H1 (cell line): ENCODE measurements at regions not wholly inside any gene's neighbourhood (a gene's known extent, or its start where the extent isn't known, plus 50 kb on each side); places are given as distances from the start of the nearest gene placed in this dataset.

Source experiments
- CTCF ChIA-PET: fragments of 300-600 bp; sonication (Branson Sonifier 250); formaldehyde crosslinking; loops from one replicate; lab custom pipeline; 2021; ENCODE audit not compliant: partially characterized antibody; lab: Charles Lee
- POLR2A ChIA-PET: fragments of 300-600 bp; sonication (Branson Sonifier 250); formaldehyde crosslinking; loops from one replicate; lab custom pipeline; 2021; ENCODE audit warnings: inconsistent platforms; ENCODE audit not compliant: partially characterized antibody; lab: Charles Lee
- DNase-seq, 2 experiments: peaks; one replicate each; pipeline versions ENCODE4 v3.0.0 to v3.0.0-alpha.2; 2010 to 2022; ENCODE audit warnings: low spot score in 2 of 2, low read depth in 1 of 2, mixed read lengths in 1 of 2
- FAIRE-seq: peaks from 2 replicates; lab custom pipeline; 2011; peaks lifted over from hg19 to GRCh38; lab: Jason Lieb, UNC
- H2AFZ ChIP-seq: 2 replicates; pipeline ENCODE4 v1.8.1; 2012; ENCODE audit warnings: low read length, inconsistent platforms
- H2AK5ac ChIP-seq: 2 replicates; pipeline ENCODE4 v1.6.1; 2013; ENCODE audit warnings: low read depth, low read length
- H2BK120ac ChIP-seq: replicated peaks from 2 replicates; pipeline ENCODE3; 2013; ENCODE audit warnings: low read depth, low read length, inconsistent platforms
- H2BK12ac ChIP-seq: 2 replicates; pipeline ENCODE4 v1.6.1; 2013; ENCODE audit warnings: low read depth, low read length
- H2BK15ac ChIP-seq: 2 replicates; pipeline ENCODE4 v1.6.1; 2013; ENCODE audit warnings: low read length
- H2BK20ac ChIP-seq: 2 replicates; pipeline ENCODE4 v1.6.1; 2013; ENCODE audit warnings: low read length
- H2BK5ac ChIP-seq: 2 replicates; pipeline ENCODE4 v1.6.1; 2013; ENCODE audit warnings: low read depth, low read length
- H3K14ac ChIP-seq: 2 replicates; pipeline ENCODE4 v1.6.1; 2013; ENCODE audit warnings: inconsistent platforms; ENCODE audit not compliant: insufficient read length
- H3K18ac ChIP-seq: 2 replicates; pipeline ENCODE4 v1.6.1; 2013; ENCODE audit warnings: low read length; ENCODE audit errors: extremely low read depth
- H3K23ac ChIP-seq: 2 replicates; pipeline ENCODE4 v1.6.1; 2013; ENCODE audit warnings: inconsistent platforms; ENCODE audit not compliant: insufficient read length
- H3K23me2 ChIP-seq: 2 replicates; pipeline ENCODE4 v1.6.1; 2013; ENCODE audit warnings: low read depth, low read length
- H3K27ac ChIP-seq: 2 replicates; pipeline ENCODE4 v1.6.1; 2011; ENCODE audit warnings: low read depth, low read length, inconsistent platforms
- H3K27me3 ChIP-seq, 4 experiments: replicated peaks in 1 of 4; 1 replicate in 1 of 4; 2 replicates in 3 of 4; pipeline versions ENCODE4 v1.6.1 to v1.8.1; 2011 to 2013; ENCODE audit warnings: low read length in 3 of 4, mild to moderate bottlenecking in 3 of 4, inconsistent platforms in 2 of 4, mixed read lengths in 2 of 4, moderate library complexity in 1 of 4; ENCODE audit not compliant: control insufficient read depth in 3 of 4, insufficient read depth in 3 of 4; ENCODE audit errors: extremely low read depth in 1 of 4
- H3K36me3 ChIP-seq, 4 experiments: 2 replicates each; pipeline versions ENCODE4 v1.6.1 to v1.8.1; 2011 to 2013; ENCODE audit warnings: mild to moderate bottlenecking in 4 of 4, low read length in 3 of 4, moderate library complexity in 2 of 4, control low read depth in 1 of 4, inconsistent platforms in 1 of 4; ENCODE audit not compliant: insufficient read depth in 4 of 4, control insufficient read depth in 2 of 4
- H3K4ac ChIP-seq: replicated peaks from 2 replicates; pipeline ENCODE3; 2013; ENCODE audit warnings: low read length, low read depth, mixed read lengths, inconsistent platforms; ENCODE audit not compliant: insufficient read length
- H3K4me1 ChIP-seq, 4 experiments: replicated peaks in 1 of 4; 1 replicate in 1 of 4; 2 replicates in 3 of 4; pipeline versions ENCODE4 v1.6.1 to v1.8.1; 2011 to 2013; ENCODE audit warnings: low read length in 3 of 4, inconsistent platforms in 2 of 4, mixed read lengths in 1 of 4; ENCODE audit not compliant: insufficient read depth in 4 of 4, control insufficient read depth in 3 of 4
- H3K4me2 ChIP-seq, 2 experiments: 2 replicates each; pipeline versions ENCODE4 v1.6.1 to v1.8.1; 2011 to 2013; ENCODE audit warnings: low read depth in 2 of 2, low read length in 2 of 2, control low read depth in 1 of 2, inconsistent platforms in 1 of 2, mild to moderate bottlenecking in 1 of 2; ENCODE audit not compliant: insufficient read depth in 1 of 2
- H3K4me3 ChIP-seq, 4 experiments: fragments of 200-600, 300-600 bp in 1 of 4; sonication (generic), shearing (Covaris generic), sonication (Bioruptor Twin) in 1 of 4; 2 replicates each; pipeline versions ENCODE4 v1.5.1 to v1.8.1; 2011 to 2016; ENCODE audit warnings: low read length in 4 of 4, low read depth in 3 of 4, control low read depth in 2 of 4, inconsistent platforms in 2 of 4, mild to moderate bottlenecking in 2 of 4, mixed read lengths in 1 of 4, moderate library complexity in 1 of 4; ENCODE audit not compliant: insufficient read depth in 2 of 4; ENCODE audit errors: extremely low read depth in 1 of 4
- H3K56ac ChIP-seq: replicated peaks from 2 replicates; pipeline ENCODE3; 2013; ENCODE audit warnings: low read depth, mild to moderate bottlenecking, mixed read lengths, low read length, inconsistent platforms; ENCODE audit not compliant: insufficient read length
- H3K79me1 ChIP-seq: 2 replicates; pipeline ENCODE4 v1.6.1; 2013; ENCODE audit warnings: low read depth, low read length, control low read depth
- H3K79me2 ChIP-seq, 2 experiments: 2 replicates each; pipeline versions ENCODE4 v1.6.1 to v1.8.1; 2012 to 2013; ENCODE audit warnings: low read length in 2 of 2, mild to moderate bottlenecking in 2 of 2, inconsistent platforms in 1 of 2; ENCODE audit not compliant: insufficient read depth in 2 of 2, control insufficient read depth in 1 of 2
- H3K9ac ChIP-seq, 4 experiments: replicated peaks in 1 of 4; 1 replicate in 1 of 4; 2 replicates in 3 of 4; pipeline versions ENCODE4 v1.6.1 to v1.8.1; 2011 to 2013; ENCODE audit warnings: low read depth in 3 of 4, low read length in 3 of 4, control low read depth in 2 of 4, mild to moderate bottlenecking in 2 of 4, moderate library complexity in 2 of 4, inconsistent platforms in 1 of 4; ENCODE audit errors: extremely low read depth in 1 of 4
- H3K9me3 ChIP-seq, 2 experiments: 2 replicates each; pipeline versions ENCODE4 v1.6.1 to v1.8.1; 2012 to 2013; ENCODE audit warnings: mild to moderate bottlenecking in 2 of 2, moderate library complexity in 2 of 2, control low read depth in 1 of 2, inconsistent platforms in 1 of 2, low read depth in 1 of 2, low read length in 1 of 2, mixed read lengths in 1 of 2; ENCODE audit not compliant: insufficient read depth in 2 of 2
- H4K20me1 ChIP-seq, 2 experiments: replicated peaks in 1 of 2; 2 replicates each; pipeline versions ENCODE3 to v1.8.1; 2011 to 2013; ENCODE audit warnings: inconsistent platforms in 2 of 2, low read length in 2 of 2, mild to moderate bottlenecking in 1 of 2; ENCODE audit not compliant: insufficient read depth in 2 of 2, control insufficient read depth in 1 of 2
- H4K5ac ChIP-seq: 2 replicates; pipeline ENCODE4 v1.6.1; 2013; ENCODE audit warnings: low read length, low read depth, mixed read lengths, inconsistent platforms; ENCODE audit not compliant: insufficient read length
- H4K8ac ChIP-seq: 2 replicates; pipeline ENCODE4 v1.8.0; 2013; ENCODE audit warnings: mild to moderate bottlenecking, moderate library complexity, low read length, inconsistent platforms; ENCODE audit not compliant: insufficient read depth; ENCODE audit errors: extremely low read depth
- H4K91ac ChIP-seq: replicated peaks from 2 replicates; pipeline ENCODE3; 2013; ENCODE audit warnings: low read length, mixed read lengths, inconsistent platforms; ENCODE audit not compliant: insufficient read length
- CTBP2 ChIP-seq: IDR thresholded peaks from 2 replicates; pipeline ENCODE4 v1.7.0; 2011; ENCODE audit warnings: borderline replicate concordance, mild to moderate bottlenecking, moderate library complexity, mixed read lengths, low read length; ENCODE audit not compliant: insufficient read depth, insufficient read length
- EGR1 ChIP-seq: IDR thresholded peaks from 2 replicates; pipeline ENCODE4 v1.6.1; 2011; ENCODE audit warnings: low read depth, low read length, borderline replicate concordance
- EP300 ChIP-seq, 2 experiments: IDR thresholded peaks; 1 replicate in 1 of 2; 2 replicates in 1 of 2; pipeline ENCODE4 v1.6.1; 2011 to 2012; ENCODE audit warnings: low read depth in 2 of 2, low read length in 2 of 2, mild to moderate bottlenecking in 2 of 2, borderline replicate concordance in 1 of 2, inconsistent platforms in 1 of 2, moderate library complexity in 1 of 2
- EZH2 ChIP-seq: fragments of 200-600 bp; sonication (generic); IDR thresholded peaks from 2 replicates; pipeline ENCODE4 v1.7.1; 2012; ENCODE audit warnings: low read depth, mild to moderate bottlenecking, moderate library complexity, low read length, inconsistent platforms; ENCODE audit not compliant: severe bottlenecking
- NRF1 ChIP-seq: IDR thresholded peaks from 2 replicates; pipeline ENCODE4 v1.6.1; 2011; ENCODE audit warnings: mild to moderate bottlenecking, low read depth, low read length, improper control_type of control experiment
- PHF8 ChIP-seq: fragments of 200-600 bp; sonication (generic); conservative IDR thresholded peaks from 2 replicates; pipeline ENCODE4 v1.7.1; 2012; ENCODE audit warnings: low read depth, mild to moderate bottlenecking, inconsistent platforms, low read length, moderate library complexity
- RBBP5 ChIP-seq: IDR thresholded peaks from 2 replicates; pipeline ENCODE4 v1.7.1; 2012; ENCODE audit warnings: low read depth, mild to moderate bottlenecking, inconsistent platforms, low read length, moderate library complexity, borderline replicate concordance
- RNF2 ChIP-seq: fragments of 200-900, 300-1000 bp; sonication (generic); IDR thresholded peaks from 2 replicates; pipeline ENCODE4 v1.7.1; 2016; ENCODE audit warnings: borderline replicate concordance, low read depth, mild to moderate bottlenecking, antibody characterized with exemption, low read length; ENCODE audit not compliant: poor library complexity, severe bottlenecking; ENCODE audit errors: missing control alignments
- SIN3A ChIP-seq, 2 experiments: IDR thresholded peaks in 1 of 2; conservative IDR thresholded peaks in 1 of 2; 2 replicates each; pipeline ENCODE4 v1.6.1; 2011 to 2012; ENCODE audit warnings: low read length in 2 of 2, improper control_type of control experiment in 1 of 2, low read depth in 1 of 2, mild to moderate bottlenecking in 1 of 2
- SIRT6 ChIP-seq: IDR thresholded peaks from one replicate; pipeline ENCODE4 v1.7.1; 2012; ENCODE audit warnings: low read length, inconsistent platforms
- SP2 ChIP-seq: IDR thresholded peaks from 2 replicates; pipeline ENCODE4 v1.6.1; 2012; ENCODE audit warnings: mild to moderate bottlenecking, low read length, inconsistent platforms
- SRF ChIP-seq: IDR thresholded peaks from 2 replicates; pipeline ENCODE4 v1.6.1; 2011; ENCODE audit warnings: mild to moderate bottlenecking, low read depth, low read length, moderate library complexity
- USF2 ChIP-seq: IDR thresholded peaks from 2 replicates; pipeline ENCODE4 v1.6.1; 2011; ENCODE audit warnings: low read length, improper control_type of control experiment
- WGBS, 2 experiments: shearing (Covaris generic) in 1 of 2; methylation state at CpG; one replicate each; pipeline versions ENCODE4 v1.1.6 to v1.1.7; 2013 to 2015; ENCODE audit warnings: low lambda C conversion rate in 2 of 2, mixed read lengths in 2 of 2, inconsistent platforms in 1 of 2, low coverage in 1 of 2, missing lambda C conversion rate in 1 of 2; ENCODE audit not compliant: insufficient replicate concordance in 2 of 2, insufficient coverage in 1 of 2, insufficient read length in 1 of 2; ENCODE audit errors: extremely low coverage in 1 of 2, missing lambda C conversion rate in 1 of 2; 5-methylcytosine and 5-hydroxymethylcytosine counted together

- Histone ChIP-seq H3K27me3 (no peaks in the 10 kb centered on the region), H3K23ac (no peak overlapping the region), H2BK5ac (no peak overlapping the region), H3K79me1 (no peaks in the 10 kb centered on the region), H2BK20ac (no peak overlapping the region), H3K4me1 (no peaks in the 10 kb centered on the region), H3K9ac (no peak overlapping the region), H3K36me3 (no peaks in the 10 kb centered on the region), H2BK120ac (no peak overlapping the region), H3K4me3 (no peak overlapping the region), H2AK5ac (no peak overlapping the region), H2AFZ (no peak overlapping the region), H3K4me2 (no peak overlapping the region), H4K8ac (no peak overlapping the region), H2BK12ac (no peak overlapping the region), H3K4ac (no peak overlapping the region), H3K18ac (no peak overlapping the region), H4K20me1 (no peaks in the 10 kb centered on the region), H2BK15ac (no peak overlapping the region), H4K5ac (no peak overlapping the region), H3K79me2 (no peaks in the 10 kb centered on the region), H3K9me3 (no peaks in the 10 kb centered on the region), H4K91ac (no peak overlapping the region), H3K56ac (no peak overlapping the region), H3K14ac (no peak overlapping the region), H3K23me2 (peaks cover 2% of the 10 kb centered on the region; the same call in 1 of the 2 replicates), H3K27ac (no peak overlapping the region)
- FAIRE-seq (no peak), DNase-seq (no peak)
- ChIA-PET CTCF (no interaction called here), POLR2A (no interaction called here)
- 97% methylated on average over 3 of the region's 3 CpGs; no CpG with 5 or more reads in 1 of the 2 experiments for WGBS, 2 experiments
- TF ChIP-seq SRF (no peak), EZH2 (no peak), SIN3A (conservative IDR thresholded peaks at IDR 0.05 in 1 of 2, IDR thresholded peaks at IDR 0.05 in 1 of 2; ENCODE audit: low read depth in 1 of 2, low read length in 2 of 2) (no peak), NRF1 (no peak), EP300 (IDR thresholded peaks at IDR 0.05; ENCODE audit: borderline replicate concordance in 1 of 2, low read depth in 2 of 2, low read length in 2 of 2) (no peak), RNF2 (no peak), USF2 (no peak), EGR1 (no peak), SIRT6 (no peak), RBBP5 (no peak), PHF8 (no peak), CTBP2 (no peak), SP2 (no peak)
Observed at GRCh38 chr16:52095471-52095870, 451.5 kb downstream of the TOX3 start.
